RPMI7951 (cell line): ENCODE measurements at regions not wholly inside any gene's neighbourhood (a gene's known extent, or its start where the extent isn't known, plus 50 kb on each side); places are given as distances from the start of the nearest gene placed in this dataset.

Experiments
- DNase-seq: peaks from one replicate; pipeline ENCODE4 v3.0.0-alpha.2; 2012; ENCODE audit warnings: low read depth

- no peak for DNase-seq
Observed at GRCh38 chr2:67707896-67708295, 310.8 kb downstream of the ETAA1 start.

- no peak for DNase-seq
Observed at GRCh38 chr2:67709835-67710234, 312.7 kb downstream of the ETAA1 start.

GRCh38 chr2:67712484-67712883 lies 315.4 kb downstream of the ETAA1 start:
- peak; percentile 26 for DNase-seq

GRCh38 chr2:67713376-67713775 lies 316.2 kb downstream of the ETAA1 start:
- DNase-seq, result no peak

GRCh38 chr2:67716895-67717396 lies 319.8 kb downstream of the ETAA1 start:
- no peak for DNase-seq

- no peak for DNase-seq
Observed at GRCh38 chr2:67717692-67718091, 320.6 kb downstream of the ETAA1 start.

- DNase-seq, result no peak
Observed at GRCh38 chr2:67719351-67719750, 322.2 kb downstream of the ETAA1 start.

GRCh38 chr2:67721516-67721915 lies 324.4 kb downstream of the ETAA1 start:
- no peak for DNase-seq

- DNase-seq, result no peak
Observed at GRCh38 chr2:67724261-67724660, 327.1 kb downstream of the ETAA1 start.

- no peak for DNase-seq
Observed at GRCh38 chr2:67725731-67726130, 328.6 kb downstream of the ETAA1 start.

GRCh38 chr2:67726416-67726815 lies 329.3 kb downstream of the ETAA1 start:
- no peak for DNase-seq

- DNase-seq, result no peak
Observed at GRCh38 chr2:67727131-67727530, 330.0 kb downstream of the ETAA1 start.

- no peak for DNase-seq
Observed at GRCh38 chr2:67727623-67728022, 330.5 kb downstream of the ETAA1 start.

- DNase-seq, result no peak
Observed at GRCh38 chr2:67729474-67729873, 332.3 kb downstream of the ETAA1 start.

- peak; percentile 68 for DNase-seq
Observed at GRCh38 chr2:67733517-67733916, 329.3 kb downstream of the C1D start.

- DNase-seq, result no peak
Observed at GRCh38 chr2:67752199-67752598, 310.6 kb downstream of the C1D start.

GRCh38 chr2:67752969-67753368 lies 309.8 kb downstream of the C1D start:
- peak; percentile 39 for DNase-seq

- no peak for DNase-seq
Observed at GRCh38 chr2:67755156-67755882, 307.5 kb downstream of the C1D start.

- DNase-seq, result no peak
Observed at GRCh38 chr2:67760995-67761394, 301.8 kb downstream of the C1D start.

- no peak for DNase-seq
Observed at GRCh38 chr2:67771380-67771779, 291.4 kb downstream of the C1D start.

GRCh38 chr2:67772216-67773170 lies 290.3 kb downstream of the C1D start:
- no peak for DNase-seq

GRCh38 chr2:67773851-67774250 lies 289.0 kb downstream of the C1D start:
- DNase-seq, result no peak

- DNase-seq, result peak; percentile 8
Observed at GRCh38 chr2:67776276-67776675, 286.5 kb downstream of the C1D start.
